ENCODE measurements at regions not wholly inside any gene's neighbourhood (a gene's known extent, or its start where the extent isn't known, plus 50 kb on each side); places are given as distances from the start of the nearest gene placed in this dataset.

DNA sequence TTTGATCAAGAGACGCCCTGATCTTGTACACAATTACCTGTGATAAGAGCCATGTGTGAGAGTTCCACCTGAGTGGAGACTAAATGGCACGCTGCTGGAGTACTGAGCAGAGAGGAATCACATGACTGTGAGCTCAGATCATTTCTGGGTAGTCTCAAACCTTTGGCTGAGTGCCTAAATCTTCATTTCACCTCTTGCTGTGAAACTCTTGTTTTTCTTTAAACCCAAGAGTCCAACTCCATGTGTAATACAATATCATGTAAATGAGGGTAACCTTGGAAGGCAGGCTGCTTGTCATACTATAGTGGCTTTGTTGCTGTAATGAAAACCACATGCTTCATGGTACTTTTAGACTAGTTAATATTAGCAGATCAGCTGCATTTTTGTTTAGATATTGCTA, 156.9 kb downstream of the CAND1 start:
- no peak for TF ChIP-seq POLR2A (IDR thresholded peaks at IDR 0.05; ENCODE audit: low read length)
- TF ChIP-seq GATA1 (IDR thresholded peaks at IDR 0.05; ENCODE audit: low read depth, low read length), result no peak

Data from erythroblast (primary cell).